Retina (tissue), 1 donor: ENCODE measurements at regions not wholly inside any gene's neighbourhood (a gene's known extent, or its start where the extent isn't known, plus 50 kb on each side); places are given as distances from the start of the nearest gene placed in this dataset.

Experiments
- DNase-seq: peaks from one replicate; pipeline ENCODE4 v3.0.0-alpha.2; 2016

- no peak for DNase-seq
Measured at GRCh38 chr6:105954148-105954547, 132.0 kb upstream of the PRDM1 start.

- DNase-seq: no peak
Measured at GRCh38 chr6:105952772-105953690, 133.1 kb upstream of the PRDM1 start.

GRCh38 chr6:105952326-105952725 is 133.8 kb upstream of the PRDM1 start:
- DNase-seq: no peak

GRCh38 chr6:105951322-105951721 is 134.8 kb upstream of the PRDM1 start:
- no peak for DNase-seq

GRCh38 chr6:105949869-105950268 is 136.3 kb upstream of the PRDM1 start:
- DNase-seq: no peak

- DNase-seq: no peak
Measured at GRCh38 chr6:105943514-105943913, 142.6 kb upstream of the PRDM1 start.

GRCh38 chr6:105941621-105942412 is 144.3 kb upstream of the PRDM1 start:
- DNase-seq: no peak

- DNase-seq: no peak
Measured at GRCh38 chr6:105940990-105941389, 145.1 kb upstream of the PRDM1 start.

GRCh38 chr6:105936972-105937371 is 149.2 kb upstream of the PRDM1 start:
- no peak for DNase-seq

- DNase-seq: no peak
Measured at GRCh38 chr6:105935416-105935815, 150.7 kb upstream of the PRDM1 start.

- DNase-seq: no peak
Measured at GRCh38 chr6:105934708-105935107, 151.4 kb upstream of the PRDM1 start.

GRCh38 chr6:105932440-105932839 is 153.7 kb upstream of the PRDM1 start:
- DNase-seq: no peak

- no peak for DNase-seq
Measured at GRCh38 chr6:105929626-105930025, 156.5 kb upstream of the PRDM1 start.

- DNase-seq: peak; percentile 3
Measured at GRCh38 chr6:105926318-105926717, 159.8 kb upstream of the PRDM1 start.

- DNase-seq: no peak
Measured at GRCh38 chr6:105925706-105926105, 160.4 kb upstream of the PRDM1 start.

GRCh38 chr6:105921781-105922180 is 164.4 kb upstream of the PRDM1 start:
- DNase-seq: no peak

GRCh38 chr6:105920071-105920470 is 166.1 kb upstream of the PRDM1 start:
- no peak for DNase-seq

GRCh38 chr6:105917038-105917695 is 169.0 kb upstream of the PRDM1 start:
- no peak for DNase-seq

- no peak for DNase-seq
Measured at GRCh38 chr6:105911106-105911629, 175.0 kb upstream of the PRDM1 start.

GRCh38 chr6:105909106-105909505 is 177.0 kb upstream of the PRDM1 start:
- no peak for DNase-seq

- no peak for DNase-seq
Measured at GRCh38 chr6:105907991-105908390, 178.1 kb upstream of the PRDM1 start.

- no peak for DNase-seq
Measured at GRCh38 chr6:105907301-105907700, 178.8 kb upstream of the PRDM1 start.

GRCh38 chr6:105902401-105903031 is 183.6 kb upstream of the PRDM1 start:
- DNase-seq: no peak
